Stimulated activated CD8-positive, alpha-beta memory T cell treated with anti-CD3 and anti-CD28 coated beads, Interleukin-7, amount 100 ng/mL, for 48 hours (primary cell): ENCODE measurements at regions not wholly inside any gene's neighbourhood (a gene's known extent, or its start where the extent isn't known, plus 50 kb on each side); places are given as distances from the start of the nearest gene placed in this dataset.
"Not testable (repeated sequence)": the region's sequence is repeated elsewhere in the genome, so short reads cannot be mapped to it uniquely, and the experiment has no call there.

Source experiments
- DNase-seq, 2 donors: peaks; one replicate each; pipeline ENCODE4 v3.0.0-alpha.2; 2020; ENCODE audit warnings: low read depth in 1 of 2; ENCODE audit errors: extremely low read depth in 1 of 2

DNA sequence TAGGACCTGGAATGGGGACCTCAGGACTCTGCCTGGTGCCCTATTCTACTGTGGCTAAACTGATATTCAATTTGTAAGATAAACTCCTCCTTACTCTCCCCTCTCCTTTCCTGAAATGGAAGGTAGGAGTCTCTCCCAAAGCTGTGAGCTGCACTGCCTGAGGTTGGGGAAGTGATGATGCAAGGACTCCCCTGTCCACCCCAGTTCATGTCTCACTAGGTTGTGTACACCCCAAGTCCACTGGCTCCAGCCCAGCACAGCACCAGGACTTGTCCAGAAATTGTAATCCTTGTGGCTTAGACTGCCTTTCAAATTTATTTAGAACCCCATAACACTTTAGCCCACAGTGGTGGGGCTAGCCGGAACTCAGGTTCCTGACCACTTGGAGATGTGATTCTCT is 247.2 kb upstream of the CTBP2 start:
- no peak for DNase-seq

DNA sequence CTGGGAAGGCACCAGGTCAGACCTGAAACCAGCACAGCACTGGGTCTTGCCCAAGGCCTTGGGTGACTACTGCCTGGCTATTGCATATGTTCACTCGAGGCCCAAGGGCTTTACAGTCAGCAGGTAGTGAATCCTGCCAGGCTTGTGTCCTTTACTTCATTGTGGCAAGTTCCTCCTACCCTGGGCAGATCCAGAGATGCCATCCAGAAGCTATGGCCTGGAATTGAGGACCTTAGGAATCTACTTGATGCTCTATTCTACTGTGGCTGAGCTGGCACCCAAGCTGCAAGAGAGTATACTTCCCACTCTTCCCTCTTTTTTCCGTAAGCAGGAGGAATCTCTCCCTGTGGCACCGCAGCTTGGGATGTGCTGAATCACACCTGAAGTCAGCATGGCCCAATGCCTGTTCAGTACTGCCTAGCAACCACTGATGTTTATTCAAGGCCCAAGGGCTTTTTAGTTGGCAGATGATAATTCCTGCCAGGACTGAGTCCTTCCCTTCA is 246.7 kb upstream of the CTBP2 start:
- no peak for DNase-seq

DNA sequence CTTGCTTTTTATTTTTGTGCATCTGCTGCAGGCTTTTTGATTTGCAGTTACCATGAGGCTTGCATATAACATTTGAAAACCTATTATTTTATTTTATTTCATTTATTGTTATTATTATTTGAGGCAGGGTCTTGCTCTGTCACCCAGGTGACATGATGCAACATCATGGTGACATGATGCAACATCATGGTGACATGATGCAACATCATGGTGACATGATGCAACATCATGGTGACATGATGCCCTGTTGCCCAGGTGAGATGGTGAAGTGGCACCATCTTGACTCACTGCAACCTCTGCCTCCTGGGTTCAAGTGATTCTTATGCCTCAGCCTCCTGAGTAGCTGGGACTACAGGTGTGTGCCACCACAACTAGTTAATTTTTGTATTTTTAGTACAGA is 244.5 kb upstream of the CTBP2 start:
- DNase-seq: not testable (repeated sequence)

- DNase-seq: no peak
Observed at GRCh38 chr10:125401462-125401861, 241.1 kb upstream of the CTBP2 start.

DNA sequence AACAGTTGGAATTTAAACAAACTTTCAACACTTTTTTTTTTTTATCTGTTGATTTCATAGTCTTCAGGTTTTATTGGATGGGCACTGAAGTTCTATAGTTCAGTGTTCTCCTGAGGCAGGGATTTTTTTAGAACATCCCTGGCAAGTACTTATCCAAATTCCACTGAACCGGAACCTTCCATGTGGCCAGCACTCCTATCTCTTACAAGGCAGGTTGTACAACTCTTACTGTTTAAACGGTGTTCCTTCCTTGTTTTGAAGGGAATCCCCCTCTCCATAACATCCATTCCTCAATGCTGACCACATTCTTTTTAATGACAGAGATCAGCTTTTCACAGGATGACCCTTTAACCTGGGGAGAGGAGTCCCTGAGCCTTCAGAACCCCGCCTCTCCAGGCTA is 238.9 kb upstream of the CTBP2 start:
- DNase-seq: no peak

DNA sequence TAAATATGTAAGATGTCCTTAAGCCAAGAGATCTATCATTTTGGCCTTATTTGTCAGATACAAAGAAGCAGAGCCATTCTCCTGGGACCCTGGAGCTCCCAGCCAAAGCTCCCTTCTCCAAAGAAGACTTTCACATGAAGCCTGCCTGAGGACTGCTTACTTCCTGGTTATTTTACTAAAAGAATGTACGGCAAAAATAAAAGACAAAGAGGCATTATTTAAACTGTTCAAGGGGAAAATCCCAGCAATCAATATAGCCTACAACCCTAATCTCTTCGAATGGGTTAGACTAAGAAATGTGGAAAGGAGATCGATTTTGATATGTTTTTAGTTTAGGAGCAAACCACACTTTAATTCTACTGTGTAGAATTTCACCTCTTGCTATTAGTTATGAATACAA is 237.9 kb upstream of the CTBP2 start:
- no peak for DNase-seq

GRCh38 chr10:125397608-125398007 is 237.2 kb upstream of the CTBP2 start:
- DNase-seq: no peak

- no peak for DNase-seq
Observed at GRCh38 chr10:125396676-125397075, 236.3 kb upstream of the CTBP2 start.

DNA sequence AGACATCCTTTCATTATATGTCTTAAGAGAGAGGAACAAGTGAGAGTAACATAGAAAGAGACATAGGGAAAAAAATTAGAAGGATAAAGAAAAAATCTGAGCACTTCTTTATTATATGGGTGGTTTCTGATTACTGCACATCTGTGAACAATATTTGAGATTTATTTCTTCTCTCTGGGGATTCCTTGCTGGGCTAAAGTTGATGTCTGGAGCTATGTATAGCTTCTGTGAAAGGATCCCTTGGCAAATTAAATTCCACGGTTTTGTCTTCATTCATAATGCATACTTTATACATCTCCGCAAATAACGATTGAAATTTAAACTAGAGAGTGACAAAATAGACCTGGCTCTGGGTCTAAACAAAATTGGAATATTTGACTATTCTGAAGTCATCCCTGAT is 232.2 kb upstream of the CTBP2 start:
- DNase-seq: no peak

DNA sequence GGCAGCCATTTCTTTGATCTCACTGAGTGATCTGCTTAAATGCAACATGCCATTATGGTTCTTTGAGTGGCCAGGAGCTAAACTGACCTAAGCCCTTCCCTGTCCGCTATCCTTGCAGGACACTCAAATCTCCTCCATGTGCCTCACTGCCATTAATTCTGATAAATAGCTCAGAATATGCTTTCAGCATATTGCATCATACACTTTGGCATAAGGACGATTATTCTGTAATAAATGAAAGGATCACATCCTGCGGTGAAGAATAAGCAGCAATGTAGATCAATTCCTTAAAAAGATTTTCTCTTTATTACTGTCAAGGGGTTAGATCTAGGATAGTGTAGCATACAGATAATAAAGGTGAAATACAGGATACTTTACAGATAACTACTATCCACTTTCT is 231.8 kb upstream of the CTBP2 start:
- DNase-seq: no peak

DNA sequence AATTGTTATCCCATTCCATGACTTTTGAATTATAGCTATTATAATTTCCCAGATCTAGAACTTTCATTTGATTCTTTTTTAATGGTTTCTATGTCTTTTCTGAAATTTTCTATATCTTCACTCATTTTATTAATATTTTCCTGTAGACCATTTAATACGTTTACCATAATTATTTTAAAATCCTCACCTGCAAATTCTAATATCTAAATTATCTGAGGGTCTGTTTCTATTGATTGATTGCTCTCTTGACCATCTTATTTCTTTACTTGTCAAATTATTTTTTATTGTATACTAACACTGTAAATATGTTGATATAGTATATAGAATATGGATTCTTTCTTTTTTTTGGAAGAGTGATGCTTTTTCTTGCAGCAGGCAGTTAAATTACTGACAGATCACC is 229.3 kb upstream of the CTBP2 start:
- no peak for DNase-seq

DNA sequence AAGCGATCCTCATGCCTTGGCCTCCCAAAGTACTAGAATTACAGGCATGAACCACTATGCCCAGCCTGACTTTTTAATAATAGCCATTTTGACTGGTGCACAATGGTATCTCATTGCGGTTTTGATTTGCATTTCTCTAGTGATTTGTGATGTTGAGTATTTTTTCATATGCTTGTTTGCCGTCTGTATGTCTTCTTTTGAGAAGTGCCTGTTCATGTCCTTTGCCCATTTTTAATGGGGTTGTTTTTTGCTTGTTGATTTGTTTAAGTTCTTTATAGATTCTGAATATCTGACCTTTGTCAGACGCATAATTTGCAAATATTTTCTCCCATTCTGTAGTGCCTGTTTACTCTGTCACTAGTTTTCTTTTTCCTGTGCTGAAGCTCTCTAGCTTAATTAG is 219.2 kb upstream of the CTBP2 start:
- DNase-seq: no peak

- DNase-seq: no peak
Observed at GRCh38 chr10:125377368-125377767, 217.0 kb upstream of the CTBP2 start.

GRCh38 chr10:125375210-125375609 is 214.8 kb upstream of the CTBP2 start:
- DNase-seq: no peak

GRCh38 chr10:125373546-125373945 is 213.2 kb upstream of the CTBP2 start:
- no peak for DNase-seq

GRCh38 chr10:125370578-125370977 is 210.2 kb upstream of the CTBP2 start:
- no peak for DNase-seq

DNA sequence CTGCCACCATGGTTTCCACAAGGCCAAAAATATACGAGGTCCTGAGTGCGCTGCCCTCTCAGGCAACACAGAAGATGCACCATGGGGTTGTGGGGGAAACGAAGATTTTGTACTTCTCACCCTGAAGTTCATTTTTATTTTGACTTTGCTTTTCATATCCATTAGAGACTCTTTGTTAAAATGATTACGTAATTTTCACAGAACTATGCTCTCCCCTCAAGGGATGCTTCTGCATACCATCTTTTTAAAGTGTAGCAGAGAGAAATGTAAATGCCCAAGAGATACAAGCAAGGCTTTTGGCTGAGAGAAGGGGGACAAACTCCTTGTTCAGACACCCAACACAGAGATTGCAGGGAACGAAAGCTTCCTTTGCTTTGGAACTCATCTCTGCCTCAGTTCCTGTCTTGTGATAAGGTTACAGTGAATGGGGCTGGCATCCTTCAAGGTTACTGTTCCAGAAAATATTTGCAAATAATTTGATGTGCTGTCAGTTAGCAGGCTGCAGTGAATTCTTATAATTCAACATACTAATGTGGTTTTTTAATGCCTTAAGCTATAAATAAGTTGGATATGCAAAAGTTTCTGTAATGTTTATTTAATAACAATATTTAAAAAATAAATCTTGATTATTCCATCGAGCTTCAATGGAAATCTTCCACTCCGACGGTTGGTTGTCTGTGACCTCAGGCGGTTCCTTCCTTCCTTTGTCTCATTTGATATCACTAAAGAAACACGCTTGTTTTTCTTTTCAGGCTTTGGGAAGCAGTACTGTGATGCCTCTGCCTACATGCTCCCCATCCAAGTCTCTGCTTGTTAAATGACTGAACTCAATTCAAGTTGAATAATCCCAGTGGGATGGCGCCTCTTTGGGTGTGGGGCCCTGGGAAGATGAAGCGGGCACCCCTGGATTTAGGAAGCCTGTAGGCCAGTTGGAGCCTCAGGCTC is 209.3 kb upstream of the CTBP2 start:
- DNase-seq: no peak

DNA sequence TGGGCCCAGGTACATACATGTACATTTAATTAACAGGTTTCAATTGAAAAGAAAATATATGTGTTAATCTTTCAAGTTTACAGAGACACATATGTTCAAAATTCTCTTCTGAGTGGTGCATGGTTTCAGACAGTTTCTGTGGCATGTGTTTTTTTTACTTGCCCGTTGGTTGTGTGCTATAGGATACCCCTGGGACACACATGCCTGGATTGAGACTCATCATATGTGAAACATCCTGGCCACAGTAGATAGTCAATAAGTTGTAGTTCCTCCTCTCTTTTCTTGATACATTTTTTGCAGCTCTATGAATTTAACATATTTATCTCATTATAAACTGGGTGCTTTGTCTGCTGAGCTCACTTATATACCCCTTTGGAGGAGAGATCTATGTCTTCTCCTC is 207.8 kb upstream of the CTBP2 start:
- no peak for DNase-seq

GRCh38 chr10:125363791-125364190 is 203.4 kb upstream of the CTBP2 start:
- no peak for DNase-seq

GRCh38 chr10:125362950-125363349 is 202.6 kb upstream of the CTBP2 start:
- DNase-seq: no peak

DNA sequence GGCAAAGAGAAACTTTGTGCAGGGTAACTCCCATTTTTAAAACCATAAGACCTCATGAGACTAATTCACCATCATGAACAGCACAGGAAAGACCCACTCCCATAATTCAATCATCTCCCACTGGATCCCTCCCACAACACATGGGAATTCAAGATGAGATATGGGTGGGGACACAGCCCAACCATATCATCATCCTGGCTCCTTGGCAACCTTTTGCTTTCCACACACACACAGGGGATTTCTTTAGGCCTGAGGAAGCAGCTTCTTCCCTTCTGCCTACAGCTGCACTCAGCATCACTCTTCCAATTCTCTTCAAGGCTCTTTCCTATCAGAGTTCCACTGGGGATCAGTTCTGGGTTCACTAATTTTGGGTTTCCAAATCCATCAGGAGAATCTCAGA is 199.0 kb upstream of the CTBP2 start:
- DNase-seq: no peak

DNA sequence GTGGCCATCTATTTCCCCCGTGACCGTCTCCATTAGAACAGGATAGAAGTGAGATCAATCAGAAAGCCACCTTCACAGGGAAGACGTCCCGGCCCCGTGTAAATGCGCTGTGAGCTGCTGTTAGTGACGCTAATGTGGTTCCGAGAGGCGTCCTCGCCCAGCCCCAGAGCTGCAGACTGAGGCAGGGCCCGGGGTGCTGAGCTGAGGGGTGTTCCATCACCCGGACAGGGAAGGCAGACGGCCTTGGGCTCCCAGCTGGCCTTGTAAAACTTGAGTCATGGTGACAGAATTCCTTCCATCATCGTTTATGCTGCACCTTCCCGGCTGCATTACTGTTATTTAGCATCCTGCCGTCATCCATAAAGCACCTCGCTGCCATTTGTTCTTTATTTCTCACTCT is 195.3 kb upstream of the CTBP2 start:
- no peak for DNase-seq

- no peak for DNase-seq
Observed at GRCh38 chr10:125350519-125350918, 190.2 kb upstream of the CTBP2 start.
